ENCODE measurements at regions not wholly inside any gene's neighbourhood (a gene's known extent, or its start where the extent isn't known, plus 50 kb on each side); places are given as distances from the start of the nearest gene placed in this dataset.

- ATAC-seq (no peak), DNase-seq (no peak)
- H3K9me3 ChIP-seq, result no peaks in the 10 kb centered on the region
- TF ChIP-seq POLR2A (IDR thresholded peaks at IDR 0.05), result no peak
- TF ChIP-seq, protein P1, sequence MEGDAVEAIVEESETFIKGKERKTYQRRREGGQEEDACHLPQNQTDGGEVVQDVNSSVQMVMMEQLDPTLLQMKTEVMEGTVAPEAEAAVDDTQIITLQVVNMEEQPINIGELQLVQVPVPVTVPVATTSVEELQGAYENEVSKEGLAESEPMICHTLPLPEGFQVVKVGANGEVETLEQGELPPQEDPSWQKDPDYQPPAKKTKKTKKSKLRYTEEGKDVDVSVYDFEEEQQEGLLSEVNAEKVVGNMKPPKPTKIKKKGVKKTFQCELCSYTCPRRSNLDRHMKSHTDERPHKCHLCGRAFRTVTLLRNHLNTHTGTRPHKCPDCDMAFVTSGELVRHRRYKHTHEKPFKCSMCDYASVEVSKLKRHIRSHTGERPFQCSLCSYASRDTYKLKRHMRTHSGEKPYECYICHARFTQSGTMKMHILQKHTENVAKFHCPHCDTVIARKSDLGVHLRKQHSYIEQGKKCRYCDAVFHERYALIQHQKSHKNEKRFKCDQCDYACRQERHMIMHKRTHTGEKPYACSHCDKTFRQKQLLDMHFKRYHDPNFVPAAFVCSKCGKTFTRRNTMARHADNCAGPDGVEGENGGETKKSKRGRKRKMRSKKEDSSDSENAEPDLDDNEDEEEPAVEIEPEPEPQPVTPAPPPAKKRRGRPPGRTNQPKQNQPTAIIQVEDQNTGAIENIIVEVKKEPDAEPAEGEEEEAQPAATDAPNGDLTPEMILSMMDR (IDR thresholded peaks at IDR 0.05 in 4 of 5, conservative IDR thresholded peaks at IDR 0.05 in 1 of 5), result no peak
- H3K27me3 ChIP-seq, result no peaks in the 10 kb centered on the region
- intact Hi-C loops (cut with DNase I; ENCODE audit: low total_unique reads), result no loop called here
- no peak overlapping the region for H3K27ac ChIP-seq
- in situ Hi-C loops (cut with MboI; ENCODE audit: low sequenced_read_pairs in 4 of 4), result no loop called here
- H3K36me3 ChIP-seq, result no peaks in the 10 kb centered on the region
- H3K4me3 ChIP-seq, result no peak overlapping the region
- H3K4me1 ChIP-seq, result no peaks in the 10 kb centered on the region
Measured at GRCh38 chr11:91258876-91259275, 965.7 kb upstream of the FAT3 start.

- H3K27ac ChIP-seq, result no peak overlapping the region
- no peak overlapping the region for H3K4me3 ChIP-seq
- TF ChIP-seq, protein P1 (IDR thresholded peaks at IDR 0.05 in 4 of 5, conservative IDR thresholded peaks at IDR 0.05 in 1 of 5), result no peak
- no peak for TF ChIP-seq POLR2A (IDR thresholded peaks at IDR 0.05)
- no peaks in the 10 kb centered on the region for H3K36me3 ChIP-seq
- in situ Hi-C loops (cut with MboI; ENCODE audit: low sequenced_read_pairs in 4 of 4) (no loop called here), intact Hi-C loops (cut with DNase I; ENCODE audit: low total_unique reads) (no loop called here)
- no peaks in the 10 kb centered on the region for H3K9me3 ChIP-seq
- ATAC-seq (no peak), DNase-seq (no peak)
- H3K27me3 ChIP-seq, result no peaks in the 10 kb centered on the region
- no peaks in the 10 kb centered on the region for H3K4me1 ChIP-seq
Measured at GRCh38 chr11:91257667-91258066, 967.0 kb upstream of the FAT3 start.

DNA sequence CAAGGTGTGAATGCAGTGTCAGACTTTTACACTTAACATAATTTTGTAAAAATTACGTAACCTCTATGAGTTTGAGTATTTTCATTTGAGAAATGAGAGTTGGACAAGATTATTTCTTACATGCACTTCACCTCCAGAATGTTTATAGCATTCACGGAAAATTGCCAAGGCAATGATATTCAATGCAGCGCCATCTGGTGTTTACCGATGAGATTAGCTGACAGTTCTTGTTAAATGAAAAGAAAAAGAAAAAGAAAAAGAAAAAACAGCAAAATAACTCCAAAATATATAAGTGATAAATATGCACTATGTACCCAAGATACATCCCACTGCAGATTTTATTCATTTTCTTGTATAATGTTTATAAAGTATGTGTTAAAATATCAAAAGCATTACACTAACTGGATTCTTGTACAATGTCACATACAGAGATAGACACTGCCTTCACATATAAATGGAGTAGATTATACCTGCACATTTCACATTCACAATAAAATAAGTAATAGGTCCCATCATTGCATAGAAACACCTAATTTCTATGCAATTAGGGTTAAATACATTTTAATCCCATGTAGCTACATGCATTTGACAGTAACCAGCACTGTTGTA lies 976.3 kb upstream of the FAT3 start:
- H3K4me3 ChIP-seq, result no peak overlapping the region
- H3K4me1 ChIP-seq, result no peaks in the 10 kb centered on the region
- ATAC-seq, result no peak
- in situ Hi-C loops (cut with MboI; ENCODE audit: low sequenced_read_pairs in 4 of 4), result no loop called here
- intact Hi-C loops (cut with DNase I; ENCODE audit: low total_unique reads), result no loop called here
- H3K9me3 ChIP-seq, result no peaks in the 10 kb centered on the region
- no peak for DNase-seq
- no peak for TF ChIP-seq POLR2A (IDR thresholded peaks at IDR 0.05)
- TF ChIP-seq, protein P1 (IDR thresholded peaks at IDR 0.05 in 4 of 5, conservative IDR thresholded peaks at IDR 0.05 in 1 of 5), result peak in 3 of 5 experiments; percentile 19 to 45 (median 26)
- no peak overlapping the region for H3K27ac ChIP-seq
- H3K36me3 ChIP-seq, result no peaks in the 10 kb centered on the region
- no peaks in the 10 kb centered on the region for H3K27me3 ChIP-seq

DNA sequence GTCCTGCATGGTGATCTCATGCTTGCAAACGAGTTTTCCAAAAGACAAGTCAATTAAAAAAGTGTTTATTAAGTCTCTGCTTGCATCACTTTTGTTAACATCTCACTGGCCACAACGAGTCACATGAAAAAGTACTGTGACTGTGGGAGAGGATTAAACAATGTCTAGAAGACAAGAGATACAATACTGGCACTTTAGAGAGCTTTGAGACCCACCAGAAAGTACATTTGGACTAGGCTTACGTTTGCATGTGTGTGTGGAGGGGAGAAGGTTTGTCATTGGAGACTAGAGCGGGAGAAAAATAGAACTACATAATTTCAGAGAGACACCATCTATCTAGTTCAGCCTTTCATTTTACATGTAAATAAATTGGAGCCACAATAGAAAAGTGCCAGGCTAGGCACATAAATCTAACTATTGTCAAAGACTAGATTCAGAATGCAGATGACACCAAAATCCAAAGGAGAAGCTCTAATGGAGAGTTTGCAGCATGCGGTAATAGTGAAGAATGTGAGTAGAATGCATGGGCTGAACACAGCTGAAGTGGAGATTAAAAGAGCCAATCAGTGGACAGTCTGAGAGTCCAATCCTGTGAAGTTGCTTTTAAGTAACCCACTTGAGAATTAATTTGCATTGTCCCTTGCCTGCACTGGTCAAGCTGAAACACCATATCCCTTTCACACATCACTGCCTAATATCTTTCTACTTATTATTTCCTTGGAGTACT lies 977.4 kb upstream of the FAT3 start:
- Histone ChIP-seq H3K27ac (no peak overlapping the region), H3K4me3 (no peak overlapping the region), H3K36me3 (no peaks in the 10 kb centered on the region), H3K27me3 (no peaks in the 10 kb centered on the region), H3K4me1 (no peaks in the 10 kb centered on the region), H3K9me3 (no peaks in the 10 kb centered on the region)
- in situ Hi-C loops (cut with MboI; ENCODE audit: low sequenced_read_pairs in 4 of 4), result no loop called here
- ATAC-seq (no peak), DNase-seq (no peak)
- TF ChIP-seq POLR2A (IDR thresholded peaks at IDR 0.05), result no peak
- TF ChIP-seq, protein P1 (IDR thresholded peaks at IDR 0.05 in 4 of 5, conservative IDR thresholded peaks at IDR 0.05 in 1 of 5), result no peak
- intact Hi-C loops (cut with DNase I; ENCODE audit: low total_unique reads), result no loop called here
